CD4-positive, alpha-beta T cell treated with Interleukin-15 for 1 hour (primary cell): ENCODE measurements at regions not wholly inside any gene's neighbourhood (a gene's known extent, or its start where the extent isn't known, plus 50 kb on each side); places are given as distances from the start of the nearest gene placed in this dataset.

Experiments
- DNase-seq: peaks from one replicate; pipeline ENCODE4 v3.0.0-alpha.2; 2020

DNA sequence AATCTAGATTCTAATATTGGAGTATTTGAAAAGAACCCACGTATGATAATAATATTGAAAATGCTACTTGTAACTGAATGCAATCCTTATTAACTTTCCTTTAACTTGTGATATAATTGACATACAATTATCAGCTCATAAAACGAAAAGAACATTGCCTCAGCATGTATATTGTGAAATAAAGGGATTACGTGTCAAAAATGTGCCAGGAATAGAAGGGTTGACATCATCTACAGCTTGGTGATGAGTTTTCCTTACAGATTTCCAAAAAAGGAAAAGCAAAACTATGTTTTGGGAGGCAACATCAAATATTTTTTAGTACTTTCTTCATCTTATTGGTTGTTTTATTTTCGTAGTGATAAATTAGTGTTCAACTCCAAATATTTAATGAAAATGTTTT is 266.0 kb upstream of the PTGER4 start:
- no peak for DNase-seq

DNA sequence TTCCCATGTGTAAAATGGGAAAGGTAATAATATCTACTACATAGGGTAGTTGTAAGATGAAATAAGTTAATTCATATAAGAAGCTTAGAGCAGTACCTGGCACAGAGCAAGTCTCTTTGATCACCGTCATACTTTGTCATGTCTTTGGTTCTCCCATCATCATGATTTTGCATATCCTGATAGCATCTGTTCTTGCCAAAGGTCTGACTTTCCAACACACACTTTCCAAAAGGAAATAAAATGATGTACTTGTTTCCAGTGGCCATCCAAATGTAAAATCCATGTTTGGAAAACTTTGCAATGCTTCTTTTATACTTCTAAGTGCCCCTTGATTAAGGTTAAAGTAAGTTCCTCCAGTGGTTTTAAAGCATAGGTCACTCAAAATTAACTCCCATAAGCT is 266.9 kb upstream of the PTGER4 start:
- no peak for DNase-seq

DNA sequence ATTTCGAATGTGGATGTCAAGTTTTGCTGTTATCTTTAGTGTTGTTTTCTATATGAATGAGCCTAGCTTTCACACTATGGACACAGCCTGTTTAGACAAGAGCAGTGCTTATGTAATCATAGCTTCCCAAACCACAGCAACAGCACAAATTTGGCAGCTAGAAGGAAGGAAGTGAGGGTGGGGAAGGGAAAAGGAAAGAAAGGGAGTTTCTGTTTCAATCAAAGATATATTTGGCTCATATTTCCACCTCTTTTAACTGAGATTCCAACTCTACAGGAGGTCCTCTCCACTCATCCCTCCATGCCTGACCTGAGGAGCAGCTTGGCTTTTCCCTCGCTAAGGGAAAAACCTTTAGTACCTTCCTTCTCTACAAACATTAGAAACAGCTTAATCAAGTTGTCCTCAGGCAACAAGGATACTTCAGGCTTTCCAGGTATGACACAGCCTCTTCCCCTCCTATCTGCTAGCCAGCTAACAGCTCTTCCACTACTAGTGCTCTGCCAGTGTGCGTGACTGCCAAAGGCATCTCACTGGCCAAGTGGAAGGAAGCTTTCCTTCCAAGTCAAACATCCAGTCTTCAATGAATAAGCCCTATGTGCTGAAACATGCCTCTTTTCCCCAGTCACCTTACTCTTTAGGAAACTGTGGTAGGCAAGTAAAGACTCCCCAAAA is 268.6 kb upstream of the PTGER4 start:
- DNase-seq, result no peak

DNA sequence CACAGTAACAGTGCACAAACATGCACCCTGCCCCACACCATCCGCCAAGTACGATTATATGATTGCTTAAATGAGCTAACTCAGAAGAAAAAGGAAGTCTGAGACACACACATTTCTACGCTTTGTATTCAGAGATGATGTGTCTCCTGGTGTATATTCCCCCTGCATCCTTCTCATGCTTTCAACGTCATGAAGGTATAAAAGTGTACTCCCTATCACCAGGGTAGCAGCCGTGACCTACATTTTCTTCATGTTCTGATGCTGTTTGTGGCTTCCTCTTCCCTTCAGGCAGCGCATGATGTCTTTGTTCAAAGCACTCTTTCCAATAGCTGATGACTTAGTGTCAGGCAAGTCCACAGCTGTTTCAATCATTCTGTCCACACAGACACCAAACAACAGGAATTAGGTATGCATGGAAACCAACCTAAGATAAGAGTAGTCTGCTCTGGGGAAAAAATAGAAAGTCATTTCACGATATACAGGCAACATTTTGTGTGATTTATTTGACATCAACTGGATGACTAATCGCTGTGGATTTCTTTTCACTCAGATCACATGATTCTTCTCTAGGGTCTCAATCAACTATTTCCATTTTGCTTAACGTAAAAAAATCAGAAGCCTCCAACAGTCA is 269.4 kb upstream of the PTGER4 start:
- peak; percentile 92 for DNase-seq

DNA sequence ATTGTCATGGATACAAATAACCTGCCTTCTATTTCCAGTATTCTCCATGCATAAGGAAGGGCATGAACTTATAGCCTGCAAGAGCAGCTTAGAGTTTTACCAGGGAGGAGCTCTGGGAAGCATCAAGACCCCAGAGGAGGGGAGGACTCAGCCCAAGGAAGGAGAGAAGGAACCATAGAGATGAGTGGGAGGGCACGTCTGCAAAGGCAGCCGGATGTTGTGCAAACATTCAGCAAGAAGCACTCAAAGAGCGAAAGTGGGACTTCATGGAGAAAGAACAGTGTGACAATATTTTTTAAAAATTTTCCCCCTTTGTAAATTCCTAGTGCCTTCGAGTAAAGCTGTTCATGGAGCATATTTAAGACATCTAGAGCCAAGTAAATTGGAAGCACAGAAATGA is 270.1 kb upstream of the PTGER4 start:
- peak; percentile 63 for DNase-seq

DNA sequence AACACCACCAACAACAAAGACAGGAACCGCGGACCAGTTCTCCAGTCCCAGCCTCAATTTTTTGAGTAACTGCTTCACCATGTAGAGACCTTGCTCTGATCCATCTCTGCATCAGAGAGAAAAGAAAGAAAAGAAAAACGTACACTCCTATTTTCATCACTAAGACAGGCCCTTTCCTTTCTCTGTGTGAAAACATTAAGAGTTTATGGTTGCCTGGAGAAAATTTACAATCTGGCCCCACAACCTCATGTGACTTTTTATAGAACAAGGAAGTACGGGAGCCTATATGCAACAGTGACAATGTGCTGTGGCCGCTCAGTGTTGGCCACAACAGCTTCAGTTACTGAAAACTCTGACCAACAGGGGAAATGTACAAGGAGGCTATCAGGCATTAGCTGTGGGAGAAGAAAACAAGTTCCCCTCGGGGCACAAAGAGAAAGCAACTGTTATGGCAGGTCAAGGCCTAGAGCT is 272.9 kb upstream of the PTGER4 start:
- DNase-seq, result peak; percentile 48

DNA sequence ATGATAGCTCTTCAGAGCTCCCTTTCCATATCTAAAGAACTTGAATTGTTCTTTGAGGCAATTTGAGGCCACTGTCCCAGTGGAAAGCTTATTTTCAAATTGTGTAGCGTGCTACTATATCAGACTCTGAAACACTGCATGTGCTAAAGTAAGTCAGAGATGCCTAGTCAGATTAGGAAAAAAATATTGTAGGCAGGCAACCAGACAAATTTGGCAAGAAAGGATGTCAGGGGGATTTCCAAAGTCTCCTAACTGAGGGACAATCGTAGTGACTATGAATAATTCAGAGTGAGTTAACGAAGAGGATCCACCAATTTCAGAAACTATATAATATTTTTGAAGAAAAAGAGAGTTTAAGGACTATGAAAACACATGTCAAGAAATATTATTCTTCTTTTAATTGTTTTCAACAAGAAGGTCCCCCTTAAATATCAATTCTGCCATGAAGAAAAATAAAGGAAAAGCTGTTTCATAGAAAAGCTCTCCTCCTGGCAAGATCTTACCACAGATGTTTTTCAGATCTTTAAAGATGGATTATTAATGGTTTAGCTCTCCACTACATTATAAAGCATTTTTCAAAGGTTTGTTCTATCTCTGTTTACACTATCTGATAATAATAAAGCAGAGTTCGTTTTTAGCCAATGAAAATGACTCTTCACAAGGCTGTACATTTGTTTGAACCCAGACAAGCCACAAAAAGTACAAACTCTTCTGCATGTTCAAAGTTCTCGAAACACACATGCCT is 273.5 kb upstream of the PTGER4 start:
- peak; percentile 30 for DNase-seq

DNA sequence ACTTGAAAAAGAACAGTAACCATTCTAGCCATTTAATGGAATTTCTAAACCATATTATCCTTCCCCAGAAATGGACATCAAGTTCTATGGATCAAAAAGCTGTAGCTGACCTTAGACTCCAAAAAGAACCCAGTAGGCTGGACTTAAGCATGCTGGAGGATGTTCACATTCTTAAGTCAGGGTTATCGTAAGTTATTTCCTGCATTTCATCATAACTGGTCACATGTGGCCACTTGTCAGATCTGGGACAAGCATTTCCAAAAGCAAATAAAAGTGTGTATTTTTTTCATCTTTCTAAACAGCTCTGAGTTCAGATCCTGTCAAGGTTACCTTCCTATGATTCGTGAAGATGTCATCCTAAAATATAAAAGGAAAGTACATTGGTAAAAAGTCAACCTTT is 274.5 kb upstream of the PTGER4 start:
- no peak for DNase-seq

DNA sequence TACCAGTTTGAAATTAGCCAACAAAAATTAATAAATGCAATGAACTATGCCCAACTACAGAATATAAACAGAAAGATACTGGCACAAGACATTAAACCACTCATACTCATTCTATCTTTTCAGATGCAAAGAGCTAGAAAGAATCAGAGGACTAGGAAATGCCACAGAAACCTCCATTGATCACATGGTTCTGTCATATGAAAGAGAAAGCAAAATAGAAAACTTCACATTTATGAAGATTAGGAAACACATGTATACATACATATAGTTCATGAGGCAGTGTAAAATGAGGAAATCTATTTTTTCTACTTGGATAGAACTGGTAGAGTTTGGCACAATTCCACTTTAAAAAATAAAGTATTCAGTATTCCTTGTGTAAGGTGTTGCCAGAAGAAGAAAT is 275.1 kb upstream of the PTGER4 start:
- DNase-seq, result no peak

DNA sequence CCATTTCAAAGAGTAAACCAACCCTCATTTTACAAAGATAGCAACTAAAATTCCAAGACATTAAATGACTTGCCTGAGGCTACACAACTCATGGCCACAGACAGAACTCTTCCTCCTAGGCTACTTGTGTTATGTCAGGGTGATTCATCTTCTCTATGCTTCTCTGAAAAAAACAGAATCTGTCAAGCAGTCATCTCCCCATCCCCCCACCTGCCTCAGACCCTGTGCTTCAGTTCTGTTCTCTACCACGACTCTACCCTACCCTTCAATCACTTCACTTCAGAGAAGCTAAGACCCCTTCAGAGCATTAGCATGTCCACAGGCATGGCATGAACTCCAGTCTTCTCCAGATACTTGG is 277.7 kb upstream of the PTGER4 start:
- DNase-seq, result peak; percentile 30

DNA sequence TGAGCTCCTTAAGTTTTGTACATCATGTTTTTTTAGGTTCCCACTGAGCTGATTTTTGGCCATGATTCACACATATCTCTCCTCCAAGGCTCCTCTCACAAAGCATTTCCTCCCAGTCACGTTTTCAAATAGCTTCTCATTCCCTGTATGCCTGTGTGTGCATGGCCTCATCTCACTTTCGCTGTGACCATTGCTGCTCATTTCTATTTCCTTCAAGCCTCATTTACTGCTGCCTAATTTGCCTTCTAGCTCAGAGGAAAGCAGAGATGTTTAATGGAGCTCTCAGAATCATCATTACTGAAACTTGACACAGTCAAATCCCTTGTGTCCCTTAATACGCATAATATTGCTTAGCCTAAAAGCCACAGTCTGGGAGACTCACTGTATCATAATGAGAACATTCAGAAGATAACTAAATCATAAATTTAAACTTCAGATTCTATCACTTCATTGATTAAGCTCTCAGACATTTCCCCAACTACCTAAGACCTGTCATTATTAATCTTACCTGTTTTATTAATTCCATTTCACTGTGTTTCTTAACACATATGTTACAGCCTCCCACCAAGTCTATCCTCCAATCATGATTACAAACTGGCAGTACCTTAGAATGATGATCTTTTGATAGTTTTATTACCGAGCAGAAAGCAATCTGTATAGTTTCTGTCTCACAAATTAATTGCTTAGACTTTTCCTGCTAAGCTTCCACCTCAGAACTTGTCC is 278.3 kb upstream of the PTGER4 start:
- no peak for DNase-seq

DNA sequence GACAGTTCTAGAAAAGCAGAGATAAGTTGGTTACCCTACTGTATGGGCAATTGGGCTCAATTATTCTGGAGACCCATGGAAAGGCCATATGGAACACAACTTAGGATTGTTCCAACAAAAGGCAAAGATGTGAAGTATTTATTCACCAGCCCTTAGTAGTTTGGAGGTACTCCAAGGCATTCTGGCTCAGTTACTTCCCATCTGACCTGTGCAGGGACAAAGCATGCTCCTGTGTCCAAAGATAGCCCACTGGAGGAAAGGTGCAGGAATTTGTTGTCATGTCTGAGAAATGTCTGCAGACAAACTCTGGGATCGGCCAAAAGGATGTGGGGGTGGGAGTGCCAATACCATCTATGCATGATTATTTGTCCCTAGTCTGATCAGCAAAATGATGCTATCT is 279.5 kb upstream of the PTGER4 start:
- DNase-seq, result no peak

DNA sequence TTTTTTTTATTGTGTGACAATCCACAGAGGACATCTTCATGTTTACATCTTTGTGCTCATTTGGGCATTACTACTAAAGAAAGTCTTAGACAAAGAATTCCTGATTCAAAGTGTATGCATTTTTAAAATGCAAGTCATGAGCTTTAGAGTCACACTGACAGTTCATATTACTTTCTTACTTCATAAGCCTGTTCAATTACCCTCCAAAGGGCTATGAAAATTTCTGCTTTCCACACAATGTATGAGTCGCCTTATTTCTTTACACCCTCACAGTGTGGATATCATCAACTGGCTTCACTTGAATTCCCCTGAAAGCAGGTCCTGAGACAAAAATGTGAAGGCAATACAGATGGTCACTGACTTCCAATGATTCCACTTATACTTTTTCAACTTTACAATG is 280.4 kb upstream of the PTGER4 start:
- no peak for DNase-seq

DNA sequence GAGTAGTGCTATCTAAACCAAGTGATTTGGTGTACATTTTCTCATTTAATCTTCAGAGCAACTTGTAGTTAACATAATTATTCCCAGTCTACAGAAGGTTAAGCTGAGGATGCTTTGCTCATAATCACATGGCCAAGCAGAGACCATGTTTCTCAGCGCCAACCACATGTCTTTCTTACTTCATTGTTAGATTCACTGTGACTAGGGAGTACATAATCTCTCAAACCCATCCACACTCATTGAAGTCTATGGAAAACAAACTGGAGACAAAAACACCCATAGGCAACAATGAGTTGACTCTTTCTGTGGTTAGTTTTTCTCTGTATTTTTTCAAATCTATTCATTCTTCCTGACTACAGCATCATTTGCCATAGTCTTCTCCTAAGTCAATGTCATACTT is 281.7 kb upstream of the PTGER4 start:
- no peak for DNase-seq

DNA sequence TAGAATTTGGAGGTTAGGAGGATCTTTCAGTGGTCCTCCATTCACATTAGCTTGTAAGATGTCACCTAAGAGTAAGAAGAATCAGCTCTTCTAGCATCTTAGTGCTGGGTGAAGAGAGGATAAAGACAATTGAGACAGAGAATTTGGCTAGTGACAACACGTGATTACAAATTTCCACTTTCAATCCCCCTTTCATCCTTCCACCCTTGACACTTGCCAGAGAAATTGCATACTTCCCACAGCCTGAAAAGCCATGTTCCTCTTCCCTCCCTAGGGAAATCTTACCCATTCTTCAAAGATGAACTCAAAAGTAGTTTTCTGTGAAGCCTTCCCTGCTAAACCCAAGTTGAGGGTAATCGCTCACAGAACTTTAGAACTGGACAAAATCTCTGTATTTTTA is 282.6 kb upstream of the PTGER4 start:
- no peak for DNase-seq

DNA sequence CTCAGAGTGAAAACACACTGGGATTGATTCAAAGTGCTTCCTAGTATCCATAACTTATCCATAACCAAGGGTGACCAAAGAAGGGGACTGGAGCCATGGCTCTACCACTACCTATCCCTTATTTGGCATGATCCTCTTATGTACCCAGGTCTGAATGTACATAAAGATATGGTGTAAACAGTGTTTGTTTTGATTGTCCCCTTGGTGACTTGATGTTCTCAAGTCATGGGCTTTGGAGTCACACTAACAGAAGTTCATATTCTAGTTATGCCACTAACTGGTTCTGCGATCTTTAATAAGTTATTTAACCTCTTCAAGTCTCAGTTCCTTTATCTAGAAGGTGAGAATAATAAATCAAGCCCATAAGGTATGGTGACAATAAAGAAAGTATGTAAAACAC is 283.4 kb upstream of the PTGER4 start:
- no peak for DNase-seq

DNA sequence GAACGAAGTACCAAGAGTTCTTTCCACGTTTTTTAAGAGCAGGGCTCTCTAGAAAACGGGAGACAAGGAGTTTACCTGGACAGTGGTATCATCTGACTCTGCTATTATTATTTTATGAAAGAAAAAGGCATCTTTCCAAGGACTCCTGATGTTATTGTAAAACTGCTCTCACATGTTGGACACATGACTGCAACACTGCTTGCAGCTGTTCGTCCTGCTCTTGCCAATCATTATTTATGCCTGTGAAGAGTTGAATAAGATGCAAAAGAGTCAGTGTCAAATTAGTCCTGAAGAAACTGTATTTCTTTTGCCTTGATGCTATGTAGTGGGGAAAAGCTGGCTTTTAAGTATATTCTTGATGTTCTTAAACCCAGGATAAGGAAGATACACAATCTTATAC is 284.5 kb upstream of the PTGER4 start:
- DNase-seq, result no peak

DNA sequence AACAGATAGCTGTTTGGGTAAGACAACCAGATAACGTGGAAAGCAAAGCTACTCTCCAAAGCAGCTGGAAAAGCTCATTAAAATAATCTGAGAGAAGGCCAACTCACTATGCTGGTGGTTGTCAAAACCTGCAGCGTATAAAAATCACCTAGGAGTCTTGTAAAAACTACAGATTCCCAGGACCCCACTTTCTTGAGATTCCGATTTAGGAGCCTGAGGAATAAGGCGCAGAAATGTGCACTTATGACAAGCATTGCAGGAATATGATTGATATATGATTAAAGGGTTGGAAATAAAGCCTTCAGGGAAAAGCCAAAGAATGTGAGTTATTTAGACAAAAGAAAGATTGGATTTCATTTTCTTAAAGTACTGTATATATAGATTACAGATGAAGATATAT is 285.0 kb upstream of the PTGER4 start:
- no peak for DNase-seq

DNA sequence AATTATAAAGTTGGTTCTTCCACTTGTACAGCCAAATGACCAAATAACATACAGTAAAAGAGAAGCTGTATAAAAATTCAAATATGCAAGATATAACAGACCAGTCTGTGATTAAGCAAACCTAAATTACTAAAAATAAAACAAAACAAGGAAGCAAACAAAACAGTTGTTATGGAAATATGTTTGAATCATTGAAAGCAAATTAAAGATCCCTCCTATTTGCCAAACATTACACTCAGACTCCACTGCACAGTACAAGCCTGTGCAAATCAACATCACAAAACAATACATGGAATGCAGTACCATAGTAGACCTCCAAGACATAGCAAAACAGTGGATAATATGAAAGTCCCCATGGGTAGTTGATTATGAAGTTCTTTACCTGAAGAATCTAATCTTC is 288.1 kb upstream of the PTGER4 start:
- DNase-seq, result no peak

DNA sequence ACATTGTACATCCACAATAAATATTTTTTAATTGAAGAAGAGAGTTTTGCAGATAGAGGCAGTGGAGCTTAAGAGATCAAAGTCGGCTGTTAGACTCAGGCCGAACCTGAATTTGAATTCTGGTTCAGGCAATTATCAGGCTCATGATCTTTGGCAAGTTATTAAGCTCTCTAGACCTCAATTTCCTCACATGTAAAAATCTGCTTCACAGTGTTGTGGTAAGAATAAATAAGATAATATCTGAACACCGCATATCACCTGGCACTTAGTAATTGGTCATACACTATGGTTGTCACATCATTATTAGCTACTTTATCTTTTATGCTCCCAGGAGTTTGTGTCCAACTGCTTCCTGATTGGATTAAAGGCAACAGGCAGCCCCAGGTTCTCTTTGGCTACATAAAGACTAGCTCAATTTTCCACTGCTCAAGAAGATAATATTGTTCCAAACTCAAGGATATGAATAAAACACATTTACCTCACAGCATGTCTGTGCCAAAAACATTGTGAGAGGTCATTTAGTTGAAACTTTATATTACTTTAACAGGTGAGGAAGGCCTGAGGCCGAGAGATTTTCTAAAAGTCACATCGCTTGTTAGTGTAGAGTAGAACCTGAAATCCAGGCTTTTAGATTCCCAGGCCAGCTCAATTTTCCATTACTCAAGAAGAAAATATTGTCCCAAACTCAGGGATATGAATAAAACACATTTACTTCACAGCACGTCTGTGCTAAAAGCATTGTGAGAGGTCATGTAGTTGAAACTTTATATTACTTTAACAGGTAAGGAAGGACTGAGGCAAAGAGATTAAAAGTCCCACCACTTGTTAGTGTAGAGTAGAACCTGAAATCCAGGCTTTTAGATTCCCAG is 289.2 kb upstream of the PTGER4 start:
- DNase-seq, result no peak

DNA sequence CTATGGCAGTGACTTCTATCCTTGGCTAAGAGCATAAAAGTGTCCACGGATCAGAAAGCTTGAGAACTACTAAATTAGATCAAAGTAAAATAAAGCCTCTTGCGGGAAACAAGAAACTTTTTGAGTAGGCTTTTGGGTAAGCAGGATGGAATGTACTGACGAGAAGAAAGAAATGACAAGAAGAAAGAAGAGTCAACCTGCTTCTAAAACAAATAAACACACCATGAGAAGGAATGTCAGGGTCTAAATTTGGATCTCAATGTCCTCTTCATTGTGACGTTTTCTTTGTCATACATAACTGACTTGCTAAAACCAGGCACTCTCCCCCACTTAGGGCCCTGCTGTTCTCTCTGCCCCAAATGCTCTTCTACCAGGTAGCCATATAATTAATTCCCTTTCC is 290.1 kb upstream of the PTGER4 start:
- no peak for DNase-seq

DNA sequence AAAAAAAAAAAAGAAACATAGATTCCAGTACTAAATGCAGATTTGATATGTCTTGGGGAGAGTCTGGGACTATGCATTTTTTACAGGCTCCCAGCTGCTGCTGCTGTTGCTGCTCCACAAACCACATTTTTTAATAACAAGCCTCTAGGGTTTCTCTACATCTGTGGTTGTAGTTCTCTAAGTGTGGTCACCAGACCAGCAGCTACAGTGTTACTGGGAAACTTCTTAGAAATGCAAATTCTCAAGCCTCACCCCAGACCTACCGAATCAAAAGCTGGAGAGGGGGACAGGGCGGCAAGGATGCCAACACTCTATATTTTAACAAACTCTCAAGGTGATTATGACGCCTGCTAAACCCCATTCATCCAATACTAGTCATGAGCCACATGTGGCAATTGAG is 293.4 kb upstream of the PTGER4 start:
- peak; percentile 48 for DNase-seq

DNA sequence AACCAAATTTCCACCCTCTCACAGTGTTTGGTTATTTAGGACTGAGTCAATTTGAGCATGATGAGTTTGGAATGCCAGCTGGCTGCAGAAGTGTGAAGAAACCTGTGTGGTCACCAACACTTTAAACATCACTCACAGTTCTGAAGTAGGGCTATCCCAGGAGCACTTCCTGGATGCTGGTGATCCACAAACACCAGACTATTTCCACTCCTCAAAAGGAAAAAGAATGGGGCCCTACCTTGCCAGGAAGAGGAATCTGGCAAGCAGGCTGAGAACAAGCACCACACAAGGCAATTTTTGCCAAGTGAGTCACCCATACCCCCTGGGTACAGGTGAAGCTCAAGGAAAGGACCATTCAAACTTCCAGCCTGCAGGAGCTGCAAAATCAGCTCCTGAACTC is 294.2 kb upstream of the PTGER4 start:
- DNase-seq, result no peak
